Endothelial cell of umbilical vein (primary cell): ENCODE measurements at regions not wholly inside any gene's neighbourhood (a gene's known extent, or its start where the extent isn't known, plus 50 kb on each side); places are given as distances from the start of the nearest gene placed in this dataset.

Experiments
- EZH2 ChIP-seq: IDR thresholded peaks from 2 replicates; pipeline ENCODE4 v1.6.1; 2012; ENCODE audit warnings: borderline replicate concordance, low read depth, mild to moderate bottlenecking, moderate library complexity, low read length, inconsistent platforms; ENCODE audit not compliant: severe bottlenecking
- FOS ChIP-seq: IDR thresholded peaks from 2 replicates; pipeline ENCODE4 v1.6.1; 2011; ENCODE audit warnings: mild to moderate bottlenecking, low read length, moderate library complexity, borderline replicate concordance; ENCODE audit not compliant: insufficient read depth
- GATA2 ChIP-seq: IDR thresholded peaks from 2 replicates; pipeline ENCODE4 v1.7.0; 2011; ENCODE audit warnings: low read depth, mild to moderate bottlenecking, moderate library complexity, mixed read lengths, low read length; ENCODE audit not compliant: insufficient read length, insufficient read depth
- JUN ChIP-seq: IDR thresholded peaks from 2 replicates; pipeline ENCODE4 v1.6.1; 2011; ENCODE audit warnings: borderline replicate concordance, low read depth; ENCODE audit not compliant: insufficient read length, insufficient read depth
- MYC ChIP-seq: IDR thresholded peaks from one replicate; pipeline ENCODE4 v1.6.1; 2011; ENCODE audit warnings: mild to moderate bottlenecking, low read depth, low read length
- POLR2A ChIP-seq: IDR thresholded peaks from 2 replicates; pipeline ENCODE4 v1.6.1; 2012; ENCODE audit warnings: low read depth, mild to moderate bottlenecking, control low read depth, low read length
- POLR2AphosphoS5 ChIP-seq: IDR thresholded peaks from 2 replicates; pipeline ENCODE4 v1.6.1; 2012; ENCODE audit warnings: low read depth, mild to moderate bottlenecking, control low read depth, low read length, moderate library complexity; ENCODE audit not compliant: insufficient read depth
- TF ChIP-seq, protein P1 (sequence below), 2 donors: IDR thresholded peaks; 1 replicate in 1 of 2; 2 replicates in 1 of 2; pipeline ENCODE4 v1.5.1; 2011; ENCODE audit warnings: low read length in 2 of 2, mild to moderate bottlenecking in 2 of 2, moderate library complexity in 2 of 2, control low read depth in 1 of 2, inconsistent platforms in 1 of 2, low read depth in 1 of 2; ENCODE audit not compliant: insufficient read depth in 1 of 2; ENCODE audit errors: extremely low read depth in 1 of 2
- TF ChIP-seq, protein P2 (sequence below): IDR thresholded peaks from 2 replicates; pipeline ENCODE4 v1.6.1; 2011; ENCODE audit not compliant: insufficient read depth, insufficient read length

DNA sequence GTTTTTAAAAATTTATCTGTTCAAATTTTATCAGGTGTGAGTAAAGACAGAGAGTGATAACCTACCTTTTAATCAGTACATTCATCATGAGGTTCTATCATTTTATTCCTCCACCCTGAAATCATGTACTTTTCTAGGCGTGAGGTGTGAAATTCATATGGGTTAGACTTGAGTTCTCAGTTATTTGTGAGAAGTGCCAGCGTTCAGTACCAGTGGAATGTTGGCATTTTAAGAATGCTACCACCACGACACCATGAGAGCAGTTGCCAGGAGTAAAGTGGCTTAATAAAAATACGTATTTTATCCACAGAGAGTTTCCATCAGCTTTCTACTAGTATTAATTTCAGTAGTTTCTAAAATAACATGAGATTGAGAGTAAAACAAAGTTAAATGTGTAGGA, 104.1 kb upstream of the FERD3L start:
- TF ChIP-seq POLR2A (no peak), GATA2 (no peak), POLR2AphosphoS5 (no peak), EZH2 (no peak), JUN (no peak), MYC (no peak), FOS (no peak)
- TF ChIP-seq, protein P1, sequence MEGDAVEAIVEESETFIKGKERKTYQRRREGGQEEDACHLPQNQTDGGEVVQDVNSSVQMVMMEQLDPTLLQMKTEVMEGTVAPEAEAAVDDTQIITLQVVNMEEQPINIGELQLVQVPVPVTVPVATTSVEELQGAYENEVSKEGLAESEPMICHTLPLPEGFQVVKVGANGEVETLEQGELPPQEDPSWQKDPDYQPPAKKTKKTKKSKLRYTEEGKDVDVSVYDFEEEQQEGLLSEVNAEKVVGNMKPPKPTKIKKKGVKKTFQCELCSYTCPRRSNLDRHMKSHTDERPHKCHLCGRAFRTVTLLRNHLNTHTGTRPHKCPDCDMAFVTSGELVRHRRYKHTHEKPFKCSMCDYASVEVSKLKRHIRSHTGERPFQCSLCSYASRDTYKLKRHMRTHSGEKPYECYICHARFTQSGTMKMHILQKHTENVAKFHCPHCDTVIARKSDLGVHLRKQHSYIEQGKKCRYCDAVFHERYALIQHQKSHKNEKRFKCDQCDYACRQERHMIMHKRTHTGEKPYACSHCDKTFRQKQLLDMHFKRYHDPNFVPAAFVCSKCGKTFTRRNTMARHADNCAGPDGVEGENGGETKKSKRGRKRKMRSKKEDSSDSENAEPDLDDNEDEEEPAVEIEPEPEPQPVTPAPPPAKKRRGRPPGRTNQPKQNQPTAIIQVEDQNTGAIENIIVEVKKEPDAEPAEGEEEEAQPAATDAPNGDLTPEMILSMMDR (IDR thresholded peaks at IDR 0.05; ENCODE audit: extremely low read depth in 1 of 2, insufficient read depth in 1 of 2, low read depth in 1 of 2, low read length in 2 of 2), result no peak
- TF ChIP-seq, protein P2, sequence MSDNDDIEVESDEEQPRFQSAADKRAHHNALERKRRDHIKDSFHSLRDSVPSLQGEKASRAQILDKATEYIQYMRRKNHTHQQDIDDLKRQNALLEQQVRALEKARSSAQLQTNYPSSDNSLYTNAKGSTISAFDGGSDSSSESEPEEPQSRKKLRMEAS, result no peak
